C4-2B (cell line): ENCODE measurements at regions not wholly inside any gene's neighbourhood (a gene's known extent, or its start where the extent isn't known, plus 50 kb on each side); places are given as distances from the start of the nearest gene placed in this dataset.

Experiments used
- CTCF ChIP-seq: fragments of 450-650 bp; conservative IDR thresholded peaks from 2 replicates; pipeline ENCODE4 v1.5.1; 2017; ENCODE audit warnings: mild to moderate bottlenecking
- ZFX ChIP-seq: fragments of 450-650 bp; IDR thresholded peaks from 2 replicates; pipeline ENCODE4 v1.6.1; 2017

GRCh38 chr15:95486224-95486623 lies 844.3 kb upstream of the NR2F2 start:
- no peak for TF ChIP-seq CTCF
- TF ChIP-seq ZFX = no peak
